MCF 10A (cell line): ENCODE measurements at regions not wholly inside any gene's neighbourhood (a gene's known extent, or its start where the extent isn't known, plus 50 kb on each side); places are given as distances from the start of the nearest gene placed in this dataset.

Experiments
- BruUV-seq: library from RNA; stranded (reverse); fragments of 400-500 nt; replicated peaks from 2 replicates; lab custom pipeline; 2021; lab: Mats Ljungman, UMichigan
- CTCF ChIA-PET: fragments of 300-600 bp; sonication (Branson Sonifier 250); formaldehyde crosslinking; extraction: SDS; loops from one replicate; lab custom pipeline; 2021; ENCODE audit warnings: antibody characterized with exemption, inconsistent platforms; lab: Yijun Ruan, JAX
- POLR2A ChIA-PET: fragments of 300-600, 350-650 bp; sonication (Branson Sonifier 250); formaldehyde crosslinking; extraction: SDS; loops from one replicate; lab custom pipeline; 2020; ENCODE audit warnings: antibody characterized with exemption, inconsistent platforms; lab: Yijun Ruan, JAX
- DNase-seq: peaks from one replicate; pipeline ENCODE4 v3.0.0-alpha.2; 2018; ENCODE audit not compliant: unreplicated experiment
- H3K27ac Mint-ChIP-seq: one replicate; pipeline ENCODE4 v1.8.0; 2022; ENCODE audit warnings: mild to moderate bottlenecking, low read depth, mixed read lengths; ENCODE audit not compliant: unreplicated experiment
- H3K27me3 Mint-ChIP-seq: one replicate; pipeline ENCODE4 v1.8.0; 2022; ENCODE audit warnings: mixed read lengths; ENCODE audit not compliant: insufficient read depth, unreplicated experiment
- H3K36me3 Mint-ChIP-seq: one replicate; pipeline ENCODE4 v1.8.0; 2022; ENCODE audit warnings: mild to moderate bottlenecking, moderate library complexity, mixed read lengths; ENCODE audit not compliant: insufficient read depth, unreplicated experiment
- H3K4me1 Mint-ChIP-seq: one replicate; pipeline ENCODE4 v1.8.0; 2022; ENCODE audit warnings: mixed read lengths; ENCODE audit not compliant: insufficient read depth, unreplicated experiment
- H3K4me3 Mint-ChIP-seq: one replicate; pipeline ENCODE4 v1.8.0; 2022; ENCODE audit warnings: mild to moderate bottlenecking, moderate library complexity, mixed read lengths; ENCODE audit not compliant: unreplicated experiment
- H3K9me3 Mint-ChIP-seq: one replicate; pipeline ENCODE4 v1.8.0; 2022; ENCODE audit warnings: mixed read lengths; ENCODE audit not compliant: unreplicated experiment
- CTCF ChIP-seq: fragments of 200-600 bp; IDR thresholded peaks from one replicate; pipeline ENCODE4 v1.8.0; 2022; ENCODE audit warnings: antibody characterized with exemption, mild to moderate bottlenecking; ENCODE audit not compliant: unreplicated experiment
- intact Hi-C: fragments of 100-400 bp; cut with micrococcal nuclease; formaldehyde crosslinking; loops from 2 replicates; pipeline ENCODE4 v1.14.1; 2022

- Mint-ChIP-seq H3K36me3 (no peaks in the 10 kb centered on the region), H3K27ac (no peak overlapping the region), H3K4me1 (no peaks in the 10 kb centered on the region), H3K9me3 (no peaks in the 10 kb centered on the region), H3K27me3 (peaks cover 99% of the 10 kb centered on the region), H3K4me3 (no peak overlapping the region)
- BruUV-seq: no TSS peak
- intact Hi-C loops: no loop called here
- no peak for DNase-seq
- POLR2A ChIA-PET: interaction anchor here (0.7 kb wide), 1 partner anchor 30 kb away, joined by 4 read pairs; no protein-coding TSS in a partner anchor
- no peak for TF ChIP-seq CTCF
- CTCF ChIA-PET: interaction anchor here (0.6 kb wide), 2 partner anchors 1188 to 1384 kb away, joined by 3 read pairs; no protein-coding TSS in a partner anchor
These were observed 218.1 kb upstream of the FOXF1 start for GRCh38 chr16:86292171-86292775.

DNA sequence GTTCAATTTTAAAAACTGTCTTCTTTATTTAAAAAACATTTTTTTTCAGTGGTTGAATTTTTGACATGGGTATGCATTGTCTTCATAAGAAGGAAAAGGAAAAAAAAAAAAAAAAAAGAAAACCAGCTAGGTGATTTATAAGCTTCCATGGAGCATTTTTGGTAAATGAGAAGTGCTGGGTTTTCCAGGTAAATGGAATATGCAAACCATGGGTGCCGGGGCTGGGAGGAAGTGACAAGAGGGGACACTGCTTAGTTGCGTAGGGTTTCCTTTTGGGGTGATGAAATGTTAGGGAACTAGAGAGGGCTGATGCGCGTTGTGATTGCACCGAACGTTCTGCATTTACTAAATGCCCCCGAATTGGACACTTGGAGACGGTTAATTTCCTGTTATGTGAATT, 217.4 kb upstream of the FOXF1 start:
- POLR2A ChIA-PET: no interaction called here
- intact Hi-C loops: no loop called here
- Mint-ChIP-seq H3K27ac (no peak overlapping the region), H3K27me3 (peaks cover 98% of the 10 kb centered on the region), H3K4me1 (no peaks in the 10 kb centered on the region), H3K9me3 (no peaks in the 10 kb centered on the region), H3K36me3 (no peaks in the 10 kb centered on the region), H3K4me3 (no peak overlapping the region)
- DNase-seq: no peak
- TF ChIP-seq CTCF: no peak
- CTCF ChIA-PET: interaction anchor here (0.6 to 0.7 kb wide), 2 partner anchors 225 to 1384 kb away, joined by 3 read pairs; no protein-coding TSS in a partner anchor
- no TSS peak for BruUV-seq

DNA sequence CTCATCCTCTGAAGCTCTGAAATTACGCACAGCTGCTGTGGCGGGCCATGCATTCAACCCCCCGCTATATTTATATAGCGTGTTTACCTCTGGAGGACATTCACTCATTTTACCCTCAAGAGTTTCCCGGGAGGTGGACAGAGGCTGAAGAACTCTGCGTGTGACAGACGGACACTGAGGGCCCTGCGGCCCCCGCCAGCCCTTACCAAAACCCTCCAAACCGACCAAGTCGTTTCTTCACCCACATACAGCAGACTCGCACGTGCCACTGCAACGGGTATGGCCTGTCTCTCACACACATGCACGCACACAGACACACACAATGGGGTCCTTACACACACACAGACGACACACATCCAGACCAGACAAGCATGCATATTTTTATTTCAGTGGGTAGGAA, 216.4 kb upstream of the FOXF1 start:
- no peak for DNase-seq
- H3K4me3 Mint-ChIP-seq: no peak overlapping the region
- intact Hi-C loops: no loop called here
- POLR2A ChIA-PET: no interaction called here
- no TSS peak for BruUV-seq
- no peaks in the 10 kb centered on the region for H3K36me3 Mint-ChIP-seq
- peaks cover 4% of the 10 kb centered on the region for H3K4me1 Mint-ChIP-seq
- peaks cover 98% of the 10 kb centered on the region for H3K27me3 Mint-ChIP-seq
- CTCF ChIA-PET: no interaction called here
- no peak overlapping the region for H3K27ac Mint-ChIP-seq
- no peak for TF ChIP-seq CTCF
- H3K9me3 Mint-ChIP-seq: no peaks in the 10 kb centered on the region

GRCh38 chr16:86294535-86295196, 215.7 kb upstream of the FOXF1 start:
- peaks cover 92% of the 10 kb centered on the region for H3K27me3 Mint-ChIP-seq
- no peak for DNase-seq
- BruUV-seq: no TSS peak
- no peak overlapping the region for H3K4me3 Mint-ChIP-seq
- intact Hi-C loops: no loop called here
- no peak overlapping the region for H3K27ac Mint-ChIP-seq
- ChIA-PET CTCF (no interaction called here), POLR2A (no interaction called here)
- no peak for TF ChIP-seq CTCF
- no peaks in the 10 kb centered on the region for H3K9me3 Mint-ChIP-seq
- peaks cover 6% of the 10 kb centered on the region for H3K4me1 Mint-ChIP-seq
- H3K36me3 Mint-ChIP-seq: no peaks in the 10 kb centered on the region
